OCI-LY3 (cell line): ENCODE measurements at regions not wholly inside any gene's neighbourhood (a gene's known extent, or its start where the extent isn't known, plus 50 kb on each side); places are given as distances from the start of the nearest gene placed in this dataset.

Source experiments
- CTCF ChIP-seq: fragments of 200-600, 300-600 bp; sonication (generic); IDR thresholded peaks from 2 replicates; pipeline ENCODE4 v1.5.1; 2014; ENCODE audit warnings: antibody characterized with exemption, low read length, low read depth
- EZH2phosphoT487 ChIP-seq: fragments of 200-600 bp; shearing (Covaris generic); IDR thresholded peaks from 2 replicates; pipeline ENCODE4 v1.6.1; 2018; ENCODE audit warnings: antibody characterized with exemption, mixed run types, low read depth

GRCh38 chrX:130984782-130985181 lies 73.4 kb upstream of the ARHGAP36 start:
- TF ChIP-seq CTCF (no peak), EZH2phosphoT487 (no peak)
